GM19463 (cell line): ENCODE measurements at regions not wholly inside any gene's neighbourhood (a gene's known extent, or its start where the extent isn't known, plus 50 kb on each side); places are given as distances from the start of the nearest gene placed in this dataset.
"Not testable (repeated sequence)": the region's sequence is repeated elsewhere in the genome, so short reads cannot be mapped to it uniquely, and the experiment has no call there.

Experiments used
- ATAC-seq: cut with Tn5 transposase; IDR thresholded peaks from one replicate; pipeline ENCODE4 v1.9.1; 2021; ENCODE audit warnings: mild to moderate bottlenecking, moderate library complexity; ENCODE audit not compliant: unreplicated experiment

GRCh38 chr6:105858639-105859038 lies 227.5 kb upstream of the PRDM1 start:
- ATAC-seq: not testable (repeated sequence)

DNA sequence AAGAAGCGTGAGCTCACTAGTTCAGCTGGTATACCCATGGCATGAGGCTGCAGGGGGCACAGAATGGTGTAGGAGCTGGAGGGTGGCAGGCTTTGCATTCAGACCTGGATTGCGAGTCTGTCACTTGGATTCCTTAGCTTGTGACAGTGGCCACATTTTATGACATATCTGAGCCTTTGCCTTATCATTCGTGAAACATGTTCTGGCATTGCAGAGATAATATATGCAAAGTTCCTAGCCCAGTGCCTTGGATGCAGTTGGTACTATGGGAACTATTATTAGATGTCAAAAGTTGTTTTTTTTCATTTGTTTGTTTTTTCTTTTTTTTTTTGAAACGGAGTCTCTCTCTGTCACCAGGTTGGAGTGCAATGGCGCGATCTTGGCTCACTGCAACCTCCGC lies 230.7 kb upstream of the PRDM1 start:
- ATAC-seq: no peak

GRCh38 chr6:105853979-105854378 lies 232.2 kb upstream of the PRDM1 start:
- ATAC-seq: not testable (repeated sequence)

- ATAC-seq: no peak
These were observed 234.5 kb upstream of the PRDM1 start for GRCh38 chr6:105851606-105852005.

DNA sequence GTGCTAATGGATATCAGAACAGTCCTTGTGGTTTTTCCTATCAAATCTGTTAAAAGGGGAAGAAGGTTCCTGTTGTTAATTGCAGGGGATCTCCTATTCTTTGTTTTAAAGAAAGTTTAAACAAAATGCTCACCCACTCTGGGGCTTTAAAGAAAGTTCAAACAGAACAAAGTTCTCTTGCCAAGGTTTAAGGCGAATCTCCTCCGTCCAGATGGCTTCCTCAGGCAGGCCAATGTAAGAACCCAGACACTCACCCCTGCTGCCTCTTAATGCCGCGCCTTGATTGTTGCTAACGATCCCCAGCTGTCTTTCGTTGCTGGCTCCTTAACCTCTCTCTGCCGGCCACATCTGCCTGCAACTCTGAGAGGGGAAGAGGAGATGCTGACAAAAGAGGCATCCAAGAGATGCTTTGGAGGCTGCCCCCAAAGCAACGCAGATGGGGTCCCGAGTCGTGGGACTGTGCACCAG lies 235.0 kb upstream of the PRDM1 start:
- no peak for ATAC-seq

DNA sequence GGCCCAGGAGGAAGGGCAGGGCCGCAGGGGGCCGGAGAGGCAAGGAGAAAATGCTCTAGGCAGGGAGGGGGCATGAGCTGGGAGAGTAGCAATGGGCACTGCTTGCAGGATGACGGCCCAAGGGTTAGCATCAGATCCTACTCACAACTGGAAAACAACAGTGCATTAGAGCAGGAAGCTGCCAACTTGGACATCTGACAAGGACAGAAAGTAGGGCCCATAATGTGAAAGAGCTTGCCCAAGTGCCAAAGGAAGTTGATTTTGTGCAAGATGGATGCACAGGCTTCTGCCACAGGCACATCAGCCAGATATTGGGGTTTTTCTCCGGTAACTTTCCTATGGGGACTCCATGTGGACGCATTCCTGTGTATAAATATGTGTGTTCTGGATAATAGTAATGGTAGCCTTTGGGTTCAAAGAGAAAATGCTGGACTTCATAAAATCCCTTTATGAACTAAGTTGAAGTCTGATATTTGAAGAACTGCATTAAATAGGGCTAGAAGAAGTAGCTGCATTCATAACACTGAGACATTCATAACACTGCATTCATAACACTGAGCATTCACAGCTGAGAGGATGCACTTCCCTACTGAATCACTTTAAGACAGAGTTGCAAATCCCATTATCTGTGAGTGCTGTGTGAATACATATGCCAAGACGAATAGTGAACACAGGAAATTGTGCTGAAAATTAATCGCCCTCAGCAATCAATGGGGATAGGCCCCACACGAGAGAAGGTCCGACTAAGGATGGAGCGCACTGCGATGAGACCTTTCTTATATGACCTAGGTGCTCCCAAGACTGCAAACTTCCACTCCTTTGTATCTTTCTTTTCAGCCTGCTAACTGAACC lies 235.6 kb upstream of the PRDM1 start:
- ATAC-seq: no peak

GRCh38 chr6:105849746-105850145 lies 236.4 kb upstream of the PRDM1 start:
- ATAC-seq: no peak

- ATAC-seq: no peak
These were observed 238.7 kb upstream of the PRDM1 start for GRCh38 chr6:105847433-105847832.

DNA sequence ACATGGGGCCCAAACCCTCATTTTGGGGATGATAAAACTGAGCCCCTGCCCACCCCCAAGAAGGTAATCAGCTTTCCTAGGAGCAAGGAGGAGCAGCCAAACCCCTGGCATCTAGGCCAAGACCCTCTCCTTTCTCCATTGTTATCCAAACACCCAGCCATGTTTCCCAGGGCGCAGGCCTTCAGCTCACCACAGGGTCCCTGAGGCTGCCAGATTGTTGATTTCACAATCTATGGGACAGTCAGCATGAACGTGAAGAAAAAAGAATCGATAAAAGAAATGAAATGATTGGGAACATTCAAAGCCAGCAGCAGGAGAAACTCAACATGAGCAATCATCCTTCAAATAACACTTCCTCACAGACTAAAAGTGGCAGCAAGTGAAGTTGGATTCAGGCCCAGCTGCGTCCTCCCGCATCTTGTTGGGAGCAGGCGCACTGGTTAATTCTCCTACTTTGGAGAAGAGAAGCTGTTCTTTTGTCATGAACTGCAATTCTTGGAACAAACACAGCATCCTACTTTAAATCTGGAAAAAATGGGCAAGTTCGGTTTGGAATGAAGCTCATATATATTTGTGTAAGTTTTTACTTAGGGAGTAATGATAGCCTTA lies 241.8 kb upstream of the PRDM1 start:
- ATAC-seq: no peak

DNA sequence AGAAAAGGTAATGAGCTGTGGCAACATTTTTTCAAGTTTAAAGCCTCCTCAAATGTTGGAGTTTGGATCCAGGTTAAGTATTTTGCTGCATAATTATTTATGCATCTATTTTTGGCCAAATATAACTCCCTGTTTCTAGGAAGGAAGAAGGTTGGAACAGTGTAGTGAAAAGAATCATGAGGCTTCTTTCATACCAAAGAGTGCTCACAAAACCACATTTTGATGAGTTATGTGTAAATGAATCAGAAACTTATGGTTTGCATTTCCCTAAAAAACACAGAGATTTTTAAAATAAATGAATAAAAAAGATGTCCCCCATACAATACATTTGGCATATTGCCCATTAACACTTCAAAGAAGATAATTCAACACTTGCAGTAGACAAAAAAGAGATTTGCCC lies 246.9 kb upstream of the PRDM1 start:
- ATAC-seq: no peak

DNA sequence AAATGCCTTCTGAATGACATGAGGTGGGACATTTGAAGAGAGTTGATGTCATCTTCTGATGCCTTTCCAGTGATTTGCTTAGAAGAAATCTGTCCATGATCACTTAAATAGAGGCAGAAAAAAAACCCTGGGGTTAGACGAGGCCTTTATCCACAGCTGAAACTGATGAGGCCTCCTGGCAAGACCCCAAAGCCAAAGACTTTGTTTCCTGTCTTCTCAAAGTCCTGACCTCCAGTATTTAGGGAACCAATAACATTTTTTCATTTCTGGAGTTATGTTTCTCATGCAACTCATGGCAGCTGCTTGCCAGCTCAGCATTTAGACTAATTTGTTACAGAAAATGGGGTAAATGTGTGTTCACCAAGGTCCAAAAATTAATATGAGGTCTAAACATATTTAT lies 248.0 kb upstream of the PRDM1 start:
- ATAC-seq: no peak

DNA sequence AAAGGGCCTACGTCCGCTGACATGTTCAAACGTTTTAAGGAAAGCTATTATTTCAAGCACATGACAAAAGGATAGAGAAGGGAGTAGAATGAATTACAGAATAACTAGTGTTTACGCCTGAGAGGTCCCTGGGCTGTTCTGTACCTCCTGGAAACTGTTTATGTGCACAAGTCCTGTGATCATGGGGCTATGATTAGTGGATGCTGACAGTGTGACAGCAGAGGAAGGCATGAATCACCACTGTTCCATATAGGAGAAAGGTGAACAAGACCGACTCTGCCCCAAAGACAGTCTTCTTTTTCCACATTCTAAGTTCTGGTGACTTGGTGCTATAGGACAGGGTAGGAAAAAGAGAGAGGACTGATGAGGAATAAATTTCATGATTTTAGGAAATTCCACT lies 249.2 kb upstream of the PRDM1 start:
- no peak for ATAC-seq

GRCh38 chr6:105836379-105836778 lies 249.8 kb upstream of the PRDM1 start:
- ATAC-seq: no peak

GRCh38 chr6:105835373-105835772 lies 250.8 kb upstream of the PRDM1 start:
- ATAC-seq: no peak

- no peak for ATAC-seq
These were observed 251.9 kb upstream of the PRDM1 start for GRCh38 chr6:105833959-105834947.

- no peak for ATAC-seq
These were observed 253.8 kb upstream of the PRDM1 start for GRCh38 chr6:105832313-105832761.

- ATAC-seq: no peak
These were observed 254.6 kb upstream of the PRDM1 start for GRCh38 chr6:105831311-105832097.

DNA sequence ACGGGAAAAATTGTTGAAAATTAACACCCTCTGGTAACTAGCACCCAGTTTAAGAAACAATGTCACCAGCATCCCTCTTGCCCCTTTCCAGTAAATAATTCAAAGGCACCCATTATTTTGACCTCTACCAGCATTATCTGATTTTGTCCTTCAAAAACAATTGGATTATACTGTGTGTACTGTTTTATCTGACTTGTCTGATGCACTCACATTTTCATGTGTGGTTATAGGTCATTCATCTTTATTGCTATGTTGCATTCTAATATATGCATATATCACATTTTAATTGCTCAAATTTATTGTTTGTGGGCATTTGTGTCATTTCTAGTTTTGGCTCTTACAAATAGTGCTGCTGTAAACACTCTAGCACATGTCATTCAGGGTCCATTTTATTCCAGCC lies 260.9 kb upstream of the PRDM1 start:
- ATAC-seq: no peak

DNA sequence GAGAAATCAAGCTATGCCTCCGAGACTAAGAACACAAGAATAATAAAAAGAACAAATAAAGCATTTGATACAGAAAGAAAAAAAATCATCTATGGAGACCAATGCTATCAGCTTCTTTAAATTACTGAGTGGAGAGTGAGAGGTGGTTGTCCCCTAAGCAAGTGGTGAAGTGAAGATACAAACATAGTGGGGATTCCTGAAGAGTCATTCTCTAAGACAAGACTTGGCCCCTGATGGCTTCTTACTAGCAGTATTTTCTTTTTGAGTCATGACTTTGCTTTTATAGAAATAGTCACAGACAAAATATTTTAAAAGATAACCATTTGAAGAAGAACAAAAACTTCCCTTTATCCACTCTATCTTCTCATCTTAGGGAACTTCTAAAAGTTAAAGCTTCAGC lies 261.4 kb upstream of the PRDM1 start:
- peak; percentile 74 for ATAC-seq

- no peak for ATAC-seq
These were observed 264.4 kb upstream of the PRDM1 start for GRCh38 chr6:105821777-105822176.
